Adrenal gland (tissue), 5 donors: ENCODE measurements at regions not wholly inside any gene's neighbourhood (a gene's known extent, or its start where the extent isn't known, plus 50 kb on each side); places are given as distances from the start of the nearest gene placed in this dataset.

ENCODE experiments used
- POLR2A ChIP-seq, 2 donors: fragments of 450-650 bp; IDR thresholded peaks; one replicate each; pipeline ENCODE4 v1.6.1; 2017; ENCODE audit warnings: antibody characterized with exemption in 2 of 2, mild to moderate bottlenecking in 2 of 2, moderate library complexity in 1 of 2
- TF ChIP-seq, protein P1 (sequence below), 6 experiments: fragments of 450-650 bp in 4 of 6; fragments of 200-600 bp in 2 of 6; sonication (generic) in 1 of 6; IDR thresholded peaks; 1 replicate in 5 of 6; 2 replicates in 1 of 6; pipeline versions ENCODE4 v1.5.1 to v1.8.0; 2016 to 2021; ENCODE audit warnings: antibody characterized with exemption in 6 of 6, mild to moderate bottlenecking in 2 of 6, moderate library complexity in 1 of 6
- donor health status: DM: no; HTN: no; CAD: no.

DNA sequence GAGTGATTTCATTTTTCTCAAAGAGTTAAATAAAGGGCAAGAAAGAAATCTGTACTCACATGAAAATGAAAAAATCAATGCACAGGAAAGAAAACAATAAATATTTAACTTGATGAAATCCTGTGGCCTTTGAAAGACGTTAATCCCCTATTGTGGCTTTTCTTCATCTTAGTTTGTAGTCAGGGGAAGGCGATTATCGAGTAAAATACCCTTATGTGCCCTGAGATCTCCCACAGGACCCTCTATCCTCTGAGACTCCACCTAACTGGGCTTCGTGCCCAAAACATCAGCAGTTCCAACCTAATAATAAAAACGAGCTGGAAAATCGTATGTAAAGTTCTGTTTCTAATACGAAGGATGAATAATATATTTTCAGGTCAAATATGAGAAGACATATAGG is 208.2 kb upstream of the ZC3H12C start:
- TF ChIP-seq, protein P1, sequence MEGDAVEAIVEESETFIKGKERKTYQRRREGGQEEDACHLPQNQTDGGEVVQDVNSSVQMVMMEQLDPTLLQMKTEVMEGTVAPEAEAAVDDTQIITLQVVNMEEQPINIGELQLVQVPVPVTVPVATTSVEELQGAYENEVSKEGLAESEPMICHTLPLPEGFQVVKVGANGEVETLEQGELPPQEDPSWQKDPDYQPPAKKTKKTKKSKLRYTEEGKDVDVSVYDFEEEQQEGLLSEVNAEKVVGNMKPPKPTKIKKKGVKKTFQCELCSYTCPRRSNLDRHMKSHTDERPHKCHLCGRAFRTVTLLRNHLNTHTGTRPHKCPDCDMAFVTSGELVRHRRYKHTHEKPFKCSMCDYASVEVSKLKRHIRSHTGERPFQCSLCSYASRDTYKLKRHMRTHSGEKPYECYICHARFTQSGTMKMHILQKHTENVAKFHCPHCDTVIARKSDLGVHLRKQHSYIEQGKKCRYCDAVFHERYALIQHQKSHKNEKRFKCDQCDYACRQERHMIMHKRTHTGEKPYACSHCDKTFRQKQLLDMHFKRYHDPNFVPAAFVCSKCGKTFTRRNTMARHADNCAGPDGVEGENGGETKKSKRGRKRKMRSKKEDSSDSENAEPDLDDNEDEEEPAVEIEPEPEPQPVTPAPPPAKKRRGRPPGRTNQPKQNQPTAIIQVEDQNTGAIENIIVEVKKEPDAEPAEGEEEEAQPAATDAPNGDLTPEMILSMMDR (IDR thresholded peaks at IDR 0.05), result no peak
- no peak for TF ChIP-seq POLR2A (IDR thresholded peaks at IDR 0.05)
